ENCODE measurements at regions not wholly inside any gene's neighbourhood (a gene's known extent, or its start where the extent isn't known, plus 50 kb on each side); places are given as distances from the start of the nearest gene placed in this dataset.
"Not testable (repeated sequence)": the region's sequence is repeated elsewhere in the genome, so short reads cannot be mapped to it uniquely, and the experiment has no call there.

DNA sequence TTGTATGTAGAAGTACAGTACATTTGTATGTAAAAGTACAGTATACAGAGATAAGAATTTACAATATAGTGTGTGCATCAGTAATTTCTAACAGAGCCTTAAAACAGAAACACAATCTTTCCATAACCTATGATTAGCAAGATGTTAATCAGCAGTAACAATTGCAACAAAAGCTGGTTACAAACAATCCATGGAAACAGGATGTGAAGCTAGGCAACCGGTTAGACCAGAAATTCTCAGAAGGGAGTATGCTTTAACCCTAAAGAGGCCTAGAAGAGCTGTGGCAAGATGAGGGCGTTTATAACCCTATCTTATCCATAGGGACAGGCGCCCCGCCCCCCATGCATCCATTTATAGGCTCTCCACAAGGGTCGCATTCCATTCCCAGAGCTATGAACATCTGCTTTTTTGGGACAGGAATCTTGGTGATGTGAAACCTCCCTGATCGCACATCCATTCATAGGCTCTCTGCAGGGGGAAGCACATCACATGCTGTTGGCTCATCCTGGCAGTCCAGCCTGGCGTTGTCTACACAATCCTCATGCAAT, 180.3 kb downstream of the PDGFRA start:
- not testable (repeated sequence) for DNase-seq

DNA sequence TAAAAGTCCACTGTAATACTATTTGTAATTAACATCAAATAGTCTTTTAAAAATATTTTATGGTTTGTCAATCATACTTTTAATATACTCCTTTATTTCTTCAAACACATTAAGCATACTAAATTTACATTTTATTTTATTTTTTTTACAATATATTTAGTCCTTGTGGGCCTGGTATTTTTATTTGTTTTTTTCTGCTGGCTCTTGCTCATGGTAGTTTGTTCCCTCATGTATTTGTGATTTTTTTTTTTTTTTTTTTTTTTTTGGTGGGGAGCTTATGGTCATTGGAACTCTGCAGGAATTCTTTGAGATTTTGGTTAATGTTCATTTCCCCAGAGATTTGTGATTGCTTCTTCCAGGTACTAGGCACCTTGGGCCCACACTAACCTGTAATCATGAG, 185.5 kb downstream of the PDGFRA start:
- no peak for DNase-seq

DNA sequence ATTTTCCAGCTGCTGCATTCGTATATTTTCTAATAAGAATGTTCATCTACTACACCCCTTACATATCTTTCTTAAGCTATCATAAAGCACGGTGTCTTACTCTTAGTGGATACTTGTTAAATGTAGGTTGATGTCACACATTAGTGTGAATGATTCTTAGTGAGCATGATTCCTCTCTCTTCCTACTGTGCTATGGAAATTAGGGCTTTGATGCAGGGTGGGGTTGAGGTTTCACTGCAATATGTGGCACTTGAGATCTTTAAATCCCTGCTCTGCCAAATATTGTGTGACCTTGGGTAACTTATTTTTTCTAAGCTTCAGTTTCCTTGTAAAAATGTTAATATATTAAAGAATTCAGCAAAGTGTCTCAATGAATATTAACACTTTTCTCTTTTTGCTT, 188.4 kb downstream of the PDGFRA start:
- no peak for DNase-seq

DNA sequence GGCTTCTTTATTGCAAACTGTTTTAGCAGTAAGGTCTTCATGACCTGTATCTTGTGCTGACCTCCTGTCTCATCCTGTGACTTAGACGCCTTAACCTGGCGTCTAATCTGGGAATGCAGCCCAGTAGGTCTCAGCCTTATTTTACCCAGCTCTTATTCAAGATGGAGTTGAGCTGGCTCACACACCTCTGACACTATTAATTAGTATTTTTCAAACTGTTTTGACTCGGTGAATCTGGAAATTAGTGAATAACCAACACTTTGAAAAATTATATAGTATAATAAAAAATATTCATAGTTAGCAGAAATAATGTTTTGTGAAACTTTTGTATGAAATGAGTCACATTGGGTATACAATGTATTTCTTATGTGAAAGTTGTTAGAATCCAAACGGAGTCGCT, 189.4 kb downstream of the PDGFRA start:
- DNase-seq, result no peak

DNA sequence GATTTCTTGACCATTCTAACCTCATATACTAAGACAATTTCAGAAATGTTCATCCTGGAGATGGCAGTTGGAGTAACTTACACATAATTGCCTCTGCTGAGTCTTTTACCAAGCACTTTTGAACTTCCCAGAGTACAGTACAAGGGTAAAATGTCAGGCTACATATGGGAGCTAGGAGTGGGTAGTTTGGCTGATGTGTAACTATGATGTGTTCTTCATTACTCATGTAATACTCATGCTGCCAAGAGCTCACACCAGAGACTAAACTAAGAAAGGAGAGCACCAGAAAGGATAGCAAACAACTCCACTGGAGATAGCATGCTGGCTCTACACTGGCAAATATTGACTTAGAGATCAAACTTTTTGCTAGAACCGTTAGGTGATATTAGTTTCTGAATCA, 194.0 kb downstream of the PDGFRA start:
- no peak for DNase-seq

DNA sequence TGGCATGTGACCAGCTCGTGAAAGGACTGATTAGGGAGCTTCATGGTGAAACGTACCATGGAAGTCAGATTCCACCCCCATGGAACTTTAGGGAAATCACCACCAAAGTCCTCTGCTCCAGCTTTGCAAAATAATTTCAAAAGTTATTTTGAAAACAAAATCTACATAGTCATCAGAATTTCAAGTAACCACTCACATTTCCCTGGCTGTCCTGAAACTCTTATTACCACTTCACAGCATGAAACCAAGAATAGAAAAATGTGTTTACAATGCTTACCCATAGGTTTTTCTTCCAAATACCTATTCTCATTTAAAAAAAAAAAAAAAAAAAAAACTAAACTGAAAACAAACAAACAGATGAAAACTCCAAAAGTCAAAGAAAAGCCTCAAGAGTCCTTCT, 198.7 kb downstream of the PDGFRA start:
- no peak for DNase-seq

DNA sequence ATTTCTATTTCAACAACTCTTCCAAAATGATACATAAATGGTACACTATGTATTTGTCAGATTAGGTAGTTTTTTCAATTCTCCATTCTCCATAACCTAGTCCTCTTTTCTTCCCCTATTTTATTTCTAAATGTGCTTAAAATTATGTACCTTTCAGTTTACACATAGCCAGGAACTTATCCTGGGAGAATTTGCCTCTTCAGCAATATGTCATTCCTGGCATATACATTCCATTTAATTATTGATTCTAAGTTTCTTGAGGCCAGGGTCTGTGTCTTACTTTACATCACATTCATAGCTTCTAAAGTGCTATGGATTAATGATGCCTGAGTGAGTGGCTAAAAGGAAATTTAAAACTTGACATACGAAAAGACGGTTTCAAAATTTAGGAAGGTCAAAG, 199.8 kb downstream of the PDGFRA start:
- DNase-seq, result peak in 1 of 2 experiments; percentile 1

DNA sequence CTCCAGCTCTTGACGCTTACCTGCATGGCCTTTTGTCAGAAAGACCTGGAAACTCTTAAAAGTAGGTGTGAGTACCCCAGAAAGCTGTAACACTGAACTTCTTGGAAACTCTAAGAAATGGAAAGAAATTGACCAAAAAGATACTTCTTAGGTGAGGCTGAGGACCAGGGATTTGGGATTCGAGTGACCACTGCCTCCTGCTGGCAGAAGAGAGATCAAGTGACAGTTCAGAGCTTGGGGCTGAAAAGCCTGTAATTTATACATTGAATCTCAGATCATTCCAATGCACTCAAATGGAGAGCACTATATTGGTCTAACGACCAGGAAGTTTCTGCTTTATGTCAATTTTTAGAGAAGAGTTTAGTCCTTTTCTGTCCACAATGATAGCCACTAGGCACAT, 204.6 kb downstream of the PDGFRA start:
- no peak for DNase-seq

DNA sequence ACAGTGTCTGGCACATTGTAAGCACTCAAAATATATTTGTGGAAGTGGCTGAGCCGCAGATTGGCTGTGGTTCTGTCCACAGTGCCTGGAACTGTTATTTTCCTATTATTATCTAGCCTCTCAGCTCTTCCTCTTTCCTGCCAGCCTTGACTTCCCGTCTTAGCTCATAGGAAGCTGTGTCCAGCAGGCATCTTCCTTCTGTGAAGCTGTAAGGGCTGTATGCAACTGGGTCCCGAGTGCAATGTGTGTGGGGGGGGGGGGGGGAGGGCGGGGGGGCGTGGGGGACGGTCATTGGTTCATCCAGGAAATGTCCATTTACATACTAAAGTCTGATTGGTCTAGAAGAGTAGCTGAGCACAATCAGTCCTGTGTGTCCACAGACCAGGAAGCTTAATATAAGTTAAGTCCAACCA, 210.7 kb downstream of the PDGFRA start:
- DNase-seq, result peak in 1 of 2 experiments; percentile 45

DNA sequence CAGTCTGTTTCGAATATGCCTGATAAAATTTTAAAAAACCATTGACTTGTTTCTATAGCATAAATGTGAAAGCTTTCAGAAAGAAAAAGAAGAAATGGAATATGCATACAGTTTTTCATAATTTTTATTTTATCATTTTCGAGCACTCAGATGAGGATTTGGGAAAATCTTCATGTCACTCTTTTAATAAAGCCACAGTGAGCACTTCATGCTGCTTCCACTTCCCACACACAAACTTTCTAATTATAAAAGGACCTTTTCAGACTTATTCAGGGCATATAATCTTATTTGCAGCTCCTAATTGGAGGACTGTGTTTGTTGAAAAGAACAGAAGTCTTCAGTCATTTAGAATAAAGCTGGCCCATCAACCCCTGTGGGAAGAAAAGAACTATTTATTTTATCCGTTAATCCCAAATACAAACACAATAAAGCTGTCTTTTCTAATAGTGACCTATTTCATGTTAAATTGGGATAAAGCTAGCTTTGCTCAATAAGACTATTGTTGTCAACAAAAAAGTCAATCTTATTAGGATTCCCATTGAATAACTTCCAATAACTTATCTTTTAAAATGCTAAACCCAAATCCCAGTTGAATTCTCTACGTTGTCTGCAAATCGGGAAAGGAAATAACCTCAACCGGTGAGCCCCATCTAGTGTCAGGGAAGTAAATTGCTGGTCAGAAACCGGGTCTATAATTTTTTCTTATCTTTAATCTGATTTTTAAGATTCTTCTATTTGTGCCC, 211.5 kb downstream of the PDGFRA start:
- peak; percentile 3 to 36 for DNase-seq

DNA sequence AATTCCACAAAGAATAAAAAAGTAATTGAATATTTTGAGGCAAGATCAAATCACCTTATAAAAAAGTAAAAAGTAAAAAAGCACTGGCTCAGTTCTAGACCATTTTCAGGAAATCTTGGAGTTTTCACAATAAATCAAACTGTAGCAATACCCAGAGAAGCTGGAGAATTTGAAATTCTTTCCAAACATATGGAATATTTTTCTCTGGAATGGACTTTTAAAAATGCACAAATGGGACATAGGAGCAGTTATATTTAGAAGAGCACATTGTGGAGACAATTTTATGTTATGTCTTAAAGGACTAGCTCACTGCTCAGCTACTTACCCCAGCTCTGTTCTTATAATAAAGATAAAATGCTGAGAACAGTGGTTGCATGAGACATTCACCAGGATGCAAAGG, 211.9 kb upstream of the KIT start:
- DNase-seq, result no peak

DNA sequence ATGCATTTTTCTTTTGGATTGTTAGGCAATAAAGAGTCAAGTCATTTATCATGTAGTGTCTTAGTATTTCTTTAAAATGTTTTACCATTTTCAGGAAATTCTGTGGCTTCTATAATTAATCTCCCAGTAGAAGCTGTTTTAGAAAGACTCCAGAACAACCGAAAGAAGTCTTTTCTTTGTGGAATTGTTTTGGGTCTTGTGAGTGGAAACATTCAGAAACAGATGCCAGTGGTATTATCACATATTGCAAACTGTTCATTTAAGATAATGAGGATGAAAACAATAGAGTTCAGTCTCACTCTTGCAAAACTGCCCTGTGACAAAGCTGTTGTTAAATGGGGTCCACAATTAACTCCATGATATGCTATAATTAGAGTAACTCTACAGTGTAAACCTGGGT, 211.2 kb upstream of the KIT start:
- DNase-seq, result no peak

DNA sequence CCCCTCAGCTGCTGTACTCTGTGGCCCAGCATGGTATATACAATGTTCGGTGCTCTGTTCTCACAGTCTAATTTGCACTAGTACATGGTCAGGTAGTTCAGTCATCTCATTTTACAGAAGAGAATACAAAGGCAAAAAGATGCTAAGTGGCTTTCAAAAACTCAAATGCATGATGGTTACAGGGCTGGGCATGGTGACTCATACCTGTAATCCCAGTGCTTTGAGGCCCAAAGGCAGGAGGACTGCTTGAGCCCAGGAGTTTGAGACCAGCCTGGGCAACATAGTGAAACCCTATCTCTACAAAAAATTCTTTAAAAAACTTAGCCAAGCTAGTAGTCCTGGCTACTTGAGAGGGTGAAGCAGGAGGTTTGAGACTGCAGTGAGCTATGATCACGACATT, 210.5 kb upstream of the KIT start:
- DNase-seq, result no peak

DNA sequence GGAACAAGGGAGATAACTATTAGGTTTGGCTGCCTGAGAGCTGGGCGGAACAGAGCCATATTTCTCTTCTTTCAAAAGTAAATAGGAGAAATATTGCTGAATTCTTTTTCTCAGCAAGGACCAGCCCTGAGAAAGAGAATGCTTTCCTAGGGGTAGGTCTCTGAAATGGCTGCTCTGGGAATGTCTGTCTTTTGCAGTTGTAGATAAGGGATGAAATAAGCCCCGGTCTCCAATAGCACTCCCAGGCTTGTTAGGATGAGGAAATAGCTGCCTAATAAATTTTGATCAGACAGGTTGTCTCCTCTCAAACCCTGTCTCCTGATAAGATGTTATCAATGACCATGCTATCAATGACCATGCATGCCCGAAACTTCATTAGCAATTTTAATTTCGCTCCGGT, 207.8 kb upstream of the KIT start:
- DNase-seq, result no peak

DNA sequence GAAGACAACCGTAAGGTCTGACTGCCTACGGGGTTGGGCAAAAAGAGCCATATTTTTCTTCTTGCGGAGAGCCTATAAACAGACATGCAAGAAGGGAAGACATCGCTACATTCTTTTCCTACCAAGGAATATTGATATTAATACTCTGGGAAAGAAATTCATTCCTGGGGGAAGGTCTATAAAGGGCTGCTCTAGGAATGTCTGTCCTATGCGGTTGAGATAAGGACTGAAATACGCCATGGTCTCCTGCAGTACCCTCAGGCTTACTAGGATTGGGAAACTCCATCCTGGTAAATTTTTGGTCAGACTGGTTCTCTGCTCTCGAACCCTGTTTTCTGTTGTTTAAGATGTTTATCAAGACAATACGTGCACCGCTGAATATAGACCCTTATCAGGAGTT, 190.8 kb upstream of the KIT start:
- not testable (repeated sequence) for DNase-seq

DNA sequence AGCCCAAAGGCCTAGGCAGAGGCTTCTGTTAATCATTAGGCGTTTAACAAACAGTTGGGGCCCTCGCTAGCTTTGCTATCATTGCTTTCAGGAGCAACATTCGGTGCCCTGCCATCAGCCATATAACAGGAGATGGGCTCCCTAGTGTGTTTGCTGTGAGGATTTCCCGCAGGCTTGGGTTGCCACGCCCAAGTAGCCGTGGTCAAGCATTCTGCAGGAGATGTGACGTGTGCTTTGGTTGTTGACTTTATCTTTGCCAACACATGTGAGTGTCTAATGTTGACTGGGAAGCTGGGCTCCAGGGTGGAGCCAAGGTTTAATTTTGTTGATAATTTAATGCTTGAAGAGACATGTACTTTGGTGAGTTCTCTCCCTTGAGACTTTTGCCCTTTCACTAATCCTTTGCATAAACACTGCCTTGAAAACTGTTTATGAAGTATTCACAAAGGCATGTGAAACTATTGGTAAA, 184.6 kb upstream of the KIT start:
- DNase-seq, result no peak

DNA sequence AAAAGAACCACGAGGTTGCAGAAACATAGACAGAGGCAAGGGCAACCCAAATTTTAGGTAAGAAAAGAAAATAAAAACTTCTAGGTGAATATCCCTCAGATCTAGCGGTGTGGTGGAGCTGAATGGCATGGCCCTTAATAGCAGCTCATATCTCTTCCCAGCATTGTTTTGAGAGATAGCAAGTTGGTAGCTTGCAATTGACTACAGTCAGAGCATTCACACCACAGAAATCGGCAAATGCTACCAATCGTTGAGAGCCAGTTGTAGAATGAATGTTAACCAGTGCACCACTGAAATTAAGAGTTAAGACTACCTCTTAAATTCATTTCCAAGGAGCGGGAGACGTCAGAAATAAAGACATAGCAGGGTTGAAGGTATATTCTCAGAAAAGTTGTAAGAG, 184.0 kb upstream of the KIT start:
- no peak for DNase-seq

DNA sequence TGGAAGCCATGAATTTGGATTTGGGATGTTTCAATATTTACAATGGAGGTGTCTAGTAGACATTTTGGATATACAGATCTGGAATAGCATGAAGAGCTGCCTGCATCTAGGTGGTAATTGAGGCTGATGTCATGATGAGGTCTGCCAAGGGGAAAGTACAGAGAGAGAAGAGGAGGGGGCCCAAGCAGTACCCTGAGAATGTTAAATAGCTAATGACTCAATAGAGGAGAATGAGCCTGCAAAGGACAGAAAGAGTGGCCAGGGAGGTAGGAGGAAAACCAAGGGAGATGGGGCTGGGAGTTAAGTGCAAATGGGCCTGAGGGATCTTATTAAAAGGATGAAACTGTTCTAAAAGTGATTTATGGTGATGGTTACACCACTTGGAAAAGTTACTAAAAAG, 182.2 kb upstream of the KIT start:
- DNase-seq, result no peak

DNA sequence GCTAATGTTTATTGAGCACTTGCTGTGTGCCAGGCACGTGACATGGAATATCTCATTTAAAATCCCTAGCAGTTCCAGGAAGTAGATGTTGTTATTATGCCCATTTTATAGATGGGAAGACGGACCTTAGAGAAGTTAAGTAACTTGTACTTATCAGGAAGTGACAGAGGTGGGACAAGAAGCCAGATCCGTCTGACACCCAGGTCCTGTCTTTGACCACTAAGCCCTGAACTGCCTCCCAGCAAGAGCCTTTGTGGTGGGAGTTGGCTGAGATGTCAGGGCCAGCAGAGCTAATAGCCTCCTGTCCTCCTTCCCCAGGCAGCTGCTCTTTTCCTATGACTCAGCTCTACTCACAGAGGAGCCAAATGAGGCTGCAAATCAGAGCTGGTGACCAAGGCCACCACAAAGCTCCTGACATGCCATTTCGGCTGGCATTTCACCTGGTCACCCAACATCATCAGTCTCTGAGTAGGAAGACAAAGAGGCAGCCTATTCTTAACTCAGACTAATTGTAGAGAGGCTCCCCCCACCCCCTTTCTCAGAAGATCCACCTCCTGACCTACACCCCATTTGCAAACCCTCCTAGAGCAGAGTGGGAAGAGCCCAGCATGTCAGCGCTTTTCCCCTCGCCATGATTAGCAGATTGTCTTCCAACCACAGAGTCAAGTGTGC, 175.1 kb upstream of the KIT start:
- DNase-seq, result no peak

DNA sequence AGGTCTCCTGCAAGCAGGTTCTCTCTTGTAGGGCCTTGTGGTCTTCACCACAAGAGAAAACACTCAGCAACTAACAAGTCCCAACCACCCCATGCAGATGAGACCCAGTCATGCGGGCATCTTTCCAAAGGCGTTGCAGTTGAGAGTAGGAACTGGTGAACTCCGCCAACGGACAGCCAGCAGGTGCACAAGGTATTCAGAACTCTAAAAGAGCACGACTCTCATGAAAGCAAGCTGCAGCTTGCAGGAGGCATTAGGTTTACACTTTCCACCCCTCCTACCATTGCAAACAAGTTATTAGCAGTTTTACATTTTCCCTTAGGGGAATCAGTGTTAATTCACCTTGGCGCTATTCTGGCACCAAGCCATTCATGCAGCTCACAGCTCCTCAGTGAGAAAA, 173.4 kb upstream of the KIT start:
- no peak for DNase-seq

DNA sequence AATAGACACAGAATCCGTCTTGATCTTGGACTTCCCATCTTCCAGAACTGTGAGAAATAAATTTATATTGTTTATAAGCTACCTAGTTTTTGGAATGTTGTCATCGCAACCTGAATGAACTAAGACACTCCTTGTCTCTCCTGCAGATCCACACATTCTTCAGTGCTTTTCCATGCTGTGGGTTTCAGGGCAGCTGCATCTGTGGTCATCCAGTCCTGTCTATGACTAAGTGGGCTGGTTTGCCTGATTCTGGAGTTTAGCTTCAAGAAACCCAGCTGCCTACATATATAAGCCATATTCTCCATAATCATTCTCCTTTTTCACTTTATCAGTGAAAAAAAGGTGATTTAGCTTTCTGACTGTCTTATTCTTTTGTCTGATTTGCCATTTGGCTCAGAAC, 170.3 kb upstream of the KIT start:
- no peak for DNase-seq

DNA sequence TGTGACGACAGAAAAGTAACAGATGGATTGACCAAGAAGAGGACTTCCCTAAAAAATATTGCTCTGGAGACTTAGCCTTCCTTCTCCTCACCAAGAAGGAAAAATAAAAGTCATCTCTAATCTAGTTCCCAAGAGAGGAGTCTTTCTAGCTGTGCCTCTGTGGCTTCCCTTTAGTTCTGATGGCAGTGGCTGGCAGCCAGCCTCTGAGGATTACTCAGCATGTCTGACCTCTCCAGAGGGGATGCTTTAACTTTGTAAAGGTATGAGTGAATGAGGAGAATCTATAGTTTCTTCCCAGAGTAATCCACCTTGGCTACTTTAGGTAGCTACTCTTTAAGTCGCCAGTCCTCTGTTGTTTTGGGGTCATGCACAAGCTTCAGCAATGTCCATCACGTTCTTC, 163.9 kb upstream of the KIT start:
- DNase-seq, result no peak

DNA sequence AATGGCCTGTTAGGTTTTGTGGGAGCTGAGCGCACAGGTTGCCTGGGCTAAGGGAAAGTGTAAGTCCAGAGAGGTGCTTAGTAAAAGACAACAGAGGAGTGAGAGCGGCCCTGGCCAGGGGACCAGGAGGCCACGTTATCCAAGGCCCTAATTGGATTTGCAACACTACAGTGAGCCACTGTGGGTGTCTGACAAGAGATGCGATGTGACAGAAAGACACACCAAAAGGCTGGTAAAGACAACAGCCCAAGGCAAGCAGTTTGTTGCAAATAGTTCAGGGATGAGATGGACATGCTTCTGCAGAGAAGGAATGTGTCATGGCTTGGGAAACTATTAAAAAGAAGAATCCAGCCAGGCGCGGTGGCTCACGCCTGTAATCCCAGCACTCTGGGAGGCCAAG, 162.7 kb upstream of the KIT start:
- DNase-seq, result no peak

DNA sequence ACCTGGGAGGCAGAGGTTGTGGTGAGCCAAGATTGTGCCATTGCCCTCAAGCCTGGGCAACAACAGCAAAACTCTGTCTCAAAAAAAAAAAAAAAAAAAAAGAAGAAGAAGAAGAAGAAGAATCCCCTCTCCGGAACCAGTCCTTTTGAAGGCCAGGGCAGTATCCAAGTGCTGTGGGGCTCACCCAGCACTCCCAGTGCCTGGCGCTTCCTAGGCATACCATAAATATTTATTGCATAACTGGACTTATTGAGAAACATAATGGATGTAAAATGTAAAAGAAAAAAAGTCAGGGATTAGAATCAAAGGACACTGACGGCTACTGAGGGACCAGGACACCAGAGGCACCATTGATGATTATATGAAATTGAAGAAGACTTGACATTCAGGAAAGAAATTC, 162.1 kb upstream of the KIT start:
- DNase-seq, result no peak

DNA sequence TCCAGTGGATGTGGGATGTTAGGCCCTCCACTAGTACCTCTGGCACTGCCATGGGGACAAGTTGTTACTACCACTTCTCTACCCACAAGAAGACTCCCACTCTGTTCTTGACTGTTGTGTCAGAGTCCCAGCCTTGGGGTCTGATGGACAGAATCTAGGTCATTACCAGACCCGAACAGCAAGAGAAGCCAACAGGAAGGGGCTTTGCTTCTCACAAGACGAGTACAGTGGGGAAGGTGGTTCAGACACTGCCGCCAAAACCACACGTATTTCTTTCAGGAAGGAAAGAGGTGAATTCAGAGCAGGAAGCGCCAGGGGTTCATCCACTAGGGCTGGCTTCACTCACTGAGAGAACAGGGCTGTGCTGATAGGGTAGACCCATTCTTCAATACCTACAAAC, 161.3 kb upstream of the KIT start:
- no peak for DNase-seq

Data from NCI-H524 (cell line).